ENCODE measurements at regions not wholly inside any gene's neighbourhood (a gene's known extent, or its start where the extent isn't known, plus 50 kb on each side); places are given as distances from the start of the nearest gene placed in this dataset.
"Not testable (repeated sequence)": the region's sequence is repeated elsewhere in the genome, so short reads cannot be mapped to it uniquely, and the experiment has no call there.

DNA sequence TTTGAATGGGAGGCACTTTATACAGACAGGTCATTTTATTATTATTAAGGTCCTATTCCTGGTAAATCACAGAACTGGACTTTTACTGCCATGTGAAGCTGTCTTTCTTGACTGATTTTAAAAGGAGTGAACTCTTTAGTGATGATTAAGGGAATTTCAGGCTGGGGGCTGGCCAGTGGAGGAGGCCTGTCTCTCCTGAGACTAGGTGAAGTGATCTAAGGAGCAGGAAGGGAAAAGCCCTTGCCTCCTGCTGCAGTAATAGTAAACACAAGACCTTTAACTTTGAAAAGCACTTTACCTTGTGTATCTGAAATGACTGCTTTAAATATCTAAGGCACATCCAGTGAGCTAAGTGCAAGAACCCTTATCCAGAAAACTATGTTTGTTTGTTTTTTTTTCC, 118.0 kb upstream of the SPAG17 start:
- TF ChIP-seq POLR2AphosphoS5 (IDR thresholded peaks at IDR 0.05; ENCODE audit: low read depth, low read length) (no peak), SPI1 (IDR thresholded peaks at IDR 0.05; ENCODE audit: low read depth, low read length) (no peak), TAF1 (IDR thresholded peaks at IDR 0.05; ENCODE audit: low read depth, low read length) (no peak), POLR2A (IDR thresholded peaks at IDR 0.05; ENCODE audit: low read depth, low read length) (no peak), POU2F2 (IDR thresholded peaks at IDR 0.05; ENCODE audit: low read depth, low read length) (no peak), PAX5 (IDR thresholded peaks at IDR 0.05; ENCODE audit: insufficient read depth, low read length, severe bottlenecking) (no peak)
- FAIRE-seq (no peak), DNase-seq (ENCODE audit: insufficient read length, low spot score) (no peak)

- FAIRE-seq, result no peak
- TF ChIP-seq SPI1 (IDR thresholded peaks at IDR 0.05; ENCODE audit: low read depth, low read length) (no peak), POU2F2 (IDR thresholded peaks at IDR 0.05; ENCODE audit: low read depth, low read length) (no peak), TAF1 (IDR thresholded peaks at IDR 0.05; ENCODE audit: low read depth, low read length) (no peak), PAX5 (IDR thresholded peaks at IDR 0.05; ENCODE audit: insufficient read depth, low read length, severe bottlenecking) (no peak), POLR2A (IDR thresholded peaks at IDR 0.05; ENCODE audit: low read depth, low read length) (no peak), POLR2AphosphoS5 (IDR thresholded peaks at IDR 0.05; ENCODE audit: low read depth, low read length) (no peak)
Measured at GRCh38 chr1:118302145-118302544, 117.1 kb upstream of the SPAG17 start.

GRCh38 chr1:118300808-118301207, 115.8 kb upstream of the SPAG17 start:
- TF ChIP-seq SPI1 (IDR thresholded peaks at IDR 0.05; ENCODE audit: low read depth, low read length) (no peak), POLR2AphosphoS5 (IDR thresholded peaks at IDR 0.05; ENCODE audit: low read depth, low read length) (no peak), TAF1 (IDR thresholded peaks at IDR 0.05; ENCODE audit: low read depth, low read length) (no peak), POLR2A (IDR thresholded peaks at IDR 0.05; ENCODE audit: low read depth, low read length) (no peak), POU2F2 (IDR thresholded peaks at IDR 0.05; ENCODE audit: low read depth, low read length) (no peak), PAX5 (IDR thresholded peaks at IDR 0.05; ENCODE audit: insufficient read depth, low read length, severe bottlenecking) (no peak)
- DNase-seq (ENCODE audit: insufficient read length, low spot score) (no peak), FAIRE-seq (no peak)

More at GRCh38 chr1:118302145-118302544, 117.1 kb upstream of the SPAG17 start:
- DNase-seq (ENCODE audit: insufficient read length, low spot score), result no peak

DNA sequence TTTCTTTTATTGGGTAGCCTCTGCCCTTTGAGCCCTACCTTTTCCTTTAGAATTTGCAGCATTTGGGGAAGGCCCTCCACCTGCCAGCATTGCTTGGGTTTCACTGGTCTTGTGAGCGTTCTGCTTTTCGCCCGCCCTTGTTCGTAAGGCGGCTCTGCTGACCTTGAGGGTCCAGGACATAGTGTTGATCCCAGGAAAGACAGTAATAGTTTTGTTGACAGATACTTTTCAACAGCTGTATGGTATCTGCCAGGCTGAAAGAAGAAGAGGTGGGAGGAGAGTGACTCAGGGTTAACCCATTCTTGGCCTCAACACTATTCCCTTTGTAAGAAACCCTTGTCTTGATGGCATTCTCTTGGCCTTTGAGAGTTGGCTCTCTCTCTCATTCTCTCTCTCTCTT, 113.4 kb upstream of the SPAG17 start:
- FAIRE-seq (no peak), DNase-seq (ENCODE audit: insufficient read length, low spot score) (no peak)
- TF ChIP-seq POLR2AphosphoS5 (IDR thresholded peaks at IDR 0.05; ENCODE audit: low read depth, low read length), result no peak
- TF ChIP-seq POU2F2 (IDR thresholded peaks at IDR 0.05; ENCODE audit: low read depth, low read length), result no peak
- TF ChIP-seq POLR2A (IDR thresholded peaks at IDR 0.05; ENCODE audit: low read depth, low read length), result no peak
- TF ChIP-seq TAF1 (IDR thresholded peaks at IDR 0.05; ENCODE audit: low read depth, low read length), result no peak
- no peak for TF ChIP-seq SPI1 (IDR thresholded peaks at IDR 0.05; ENCODE audit: low read depth, low read length)
- TF ChIP-seq PAX5 (IDR thresholded peaks at IDR 0.05; ENCODE audit: insufficient read depth, low read length, severe bottlenecking), result no peak

DNA sequence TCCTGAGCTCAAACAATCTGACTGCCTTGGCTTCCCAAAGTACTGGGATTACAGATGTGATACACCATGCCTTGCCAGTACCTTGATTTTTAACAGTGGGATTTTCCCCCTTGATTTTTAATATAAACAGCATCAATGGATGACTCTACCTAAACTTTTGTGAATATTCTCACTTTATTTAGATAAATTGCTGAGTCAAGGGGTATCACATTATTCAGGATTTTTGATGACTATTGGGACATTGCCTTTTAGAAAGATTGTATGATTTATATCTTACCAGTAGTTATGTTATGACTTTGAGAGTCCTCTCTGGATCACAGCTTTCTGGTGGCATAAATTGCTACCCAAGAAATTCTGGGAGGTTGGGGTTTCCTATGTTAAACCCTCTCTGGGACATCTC, 112.5 kb upstream of the SPAG17 start:
- no peak for DNase-seq (ENCODE audit: insufficient read length, low spot score)
- no peak for FAIRE-seq
- no peak for TF ChIP-seq POU2F2 (IDR thresholded peaks at IDR 0.05; ENCODE audit: low read depth, low read length)
- TF ChIP-seq SPI1 (IDR thresholded peaks at IDR 0.05; ENCODE audit: low read depth, low read length), result no peak

DNA sequence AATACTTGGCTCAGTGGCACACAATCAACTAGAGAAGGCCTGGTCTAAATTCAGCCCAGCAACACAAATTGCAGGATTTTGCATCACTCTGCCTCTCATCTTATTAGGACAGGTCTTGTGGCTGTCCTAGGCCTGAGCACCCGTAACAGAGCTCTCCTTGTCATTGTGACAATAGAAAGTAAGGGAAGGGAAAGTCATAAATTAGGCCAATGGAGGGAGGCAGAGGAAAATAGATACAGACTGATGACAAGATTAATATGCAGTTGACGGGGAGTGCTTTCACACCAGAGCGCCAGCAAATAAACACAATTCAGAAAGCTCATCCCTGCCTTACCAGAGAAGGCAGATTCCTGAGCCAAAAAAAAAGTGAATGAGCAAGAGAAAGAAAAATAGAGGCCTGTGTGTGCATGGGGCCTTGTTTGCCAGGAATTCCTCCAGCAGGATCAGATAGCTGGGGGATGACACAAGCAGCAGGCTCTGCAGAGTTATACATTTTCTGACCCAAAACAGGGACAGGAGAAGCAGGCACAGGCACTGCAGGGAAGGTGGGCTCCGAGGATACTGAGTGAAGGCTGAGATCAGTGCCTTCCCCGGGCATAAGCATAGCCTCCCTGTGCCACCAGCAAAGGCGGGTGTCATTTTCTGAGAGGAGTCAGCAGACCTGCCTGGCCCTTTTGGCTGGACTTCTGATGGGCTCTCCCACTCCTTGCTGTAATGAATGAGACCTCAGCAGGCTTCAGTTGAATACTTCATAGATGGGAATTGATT, 110.0 kb upstream of the SPAG17 start:
- DNase-seq (ENCODE audit: insufficient read length, low spot score) (no peak), FAIRE-seq (no peak)
- TF ChIP-seq POU2F2 (IDR thresholded peaks at IDR 0.05; ENCODE audit: low read depth, low read length) (no peak), PAX5 (IDR thresholded peaks at IDR 0.05; ENCODE audit: insufficient read depth, low read length, severe bottlenecking) (no peak), POLR2AphosphoS5 (IDR thresholded peaks at IDR 0.05; ENCODE audit: low read depth, low read length) (no peak), POLR2A (IDR thresholded peaks at IDR 0.05; ENCODE audit: low read depth, low read length) (no peak), TAF1 (IDR thresholded peaks at IDR 0.05; ENCODE audit: low read depth, low read length) (no peak), SPI1 (IDR thresholded peaks at IDR 0.05; ENCODE audit: low read depth, low read length) (no peak)

DNA sequence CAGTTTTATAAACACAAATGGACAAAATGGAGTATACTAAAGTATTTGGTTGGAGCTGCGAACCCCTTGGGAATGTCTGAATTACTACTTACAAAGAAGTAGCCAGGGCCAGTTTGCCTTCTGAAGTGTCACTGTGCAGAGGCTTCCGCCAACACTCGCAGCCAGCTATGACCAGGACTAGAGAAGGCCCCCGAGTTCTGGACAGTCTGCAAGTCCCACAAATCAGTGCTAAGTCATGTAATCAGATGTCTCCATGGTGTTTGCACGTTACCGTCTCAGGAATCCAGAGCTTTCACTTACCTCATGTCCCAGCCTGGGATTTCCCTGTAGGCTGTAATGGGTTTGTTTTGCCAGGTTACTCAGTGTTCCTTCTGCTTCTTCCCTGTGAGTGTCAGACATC, 106.6 kb upstream of the SPAG17 start:
- no peak for TF ChIP-seq TAF1 (IDR thresholded peaks at IDR 0.05; ENCODE audit: low read depth, low read length)
- TF ChIP-seq POLR2A (IDR thresholded peaks at IDR 0.05; ENCODE audit: low read depth, low read length), result no peak
- no peak for TF ChIP-seq POLR2AphosphoS5 (IDR thresholded peaks at IDR 0.05; ENCODE audit: low read depth, low read length)
- no peak for TF ChIP-seq SPI1 (IDR thresholded peaks at IDR 0.05; ENCODE audit: low read depth, low read length)
- no peak for TF ChIP-seq POU2F2 (IDR thresholded peaks at IDR 0.05; ENCODE audit: low read depth, low read length)
- TF ChIP-seq PAX5 (IDR thresholded peaks at IDR 0.05; ENCODE audit: insufficient read depth, low read length, severe bottlenecking), result no peak
- DNase-seq (ENCODE audit: insufficient read length, low spot score) (no peak), FAIRE-seq (no peak)

GRCh38 chr1:118290571-118290970, 105.5 kb upstream of the SPAG17 start:
- FAIRE-seq (no peak), DNase-seq (ENCODE audit: insufficient read length, low spot score) (no peak)
- no peak for TF ChIP-seq PAX5 (IDR thresholded peaks at IDR 0.05; ENCODE audit: insufficient read depth, low read length, severe bottlenecking)
- TF ChIP-seq POU2F2 (IDR thresholded peaks at IDR 0.05; ENCODE audit: low read depth, low read length), result no peak
- no peak for TF ChIP-seq TAF1 (IDR thresholded peaks at IDR 0.05; ENCODE audit: low read depth, low read length)
- TF ChIP-seq SPI1 (IDR thresholded peaks at IDR 0.05; ENCODE audit: low read depth, low read length), result no peak
- TF ChIP-seq POLR2A (IDR thresholded peaks at IDR 0.05; ENCODE audit: low read depth, low read length), result no peak
- TF ChIP-seq POLR2AphosphoS5 (IDR thresholded peaks at IDR 0.05; ENCODE audit: low read depth, low read length), result no peak

- FAIRE-seq (no peak), DNase-seq (ENCODE audit: insufficient read length, low spot score) (no peak)
- TF ChIP-seq SPI1 (IDR thresholded peaks at IDR 0.05; ENCODE audit: low read depth, low read length) (no peak), TAF1 (IDR thresholded peaks at IDR 0.05; ENCODE audit: low read depth, low read length) (no peak), PAX5 (IDR thresholded peaks at IDR 0.05; ENCODE audit: insufficient read depth, low read length, severe bottlenecking) (no peak), POLR2AphosphoS5 (IDR thresholded peaks at IDR 0.05; ENCODE audit: low read depth, low read length) (no peak), POU2F2 (IDR thresholded peaks at IDR 0.05; ENCODE audit: low read depth, low read length) (no peak), POLR2A (IDR thresholded peaks at IDR 0.05; ENCODE audit: low read depth, low read length) (no peak)
Measured at GRCh38 chr1:118290046-118290445, 105.0 kb upstream of the SPAG17 start.

DNA sequence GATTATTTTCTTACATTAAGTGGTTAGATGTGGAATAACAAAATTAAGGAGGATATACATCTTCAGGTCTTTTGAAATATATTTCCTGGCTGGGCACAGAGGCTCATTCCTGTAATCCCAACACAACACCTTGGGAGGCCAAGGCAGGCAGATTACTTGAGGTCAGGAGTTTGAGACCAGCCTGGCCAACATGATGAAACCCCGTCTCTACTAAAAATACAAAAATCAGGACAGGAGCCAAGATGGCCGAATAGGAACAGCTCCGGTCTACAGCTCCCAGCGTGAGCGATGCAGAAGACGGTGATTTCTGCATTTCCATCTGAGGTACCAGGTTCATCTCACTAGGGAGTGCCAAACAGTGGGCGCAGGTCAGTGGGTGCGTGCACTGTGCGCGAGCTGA, 95.6 kb upstream of the SPAG17 start:
- not testable (repeated sequence) for DNase-seq (ENCODE audit: insufficient read length, low spot score); FAIRE-seq

Data from GM12891 (cell line).